IMR-90 (cell line): ENCODE measurements at regions not wholly inside any gene's neighbourhood (a gene's known extent, or its start where the extent isn't known, plus 50 kb on each side); places are given as distances from the start of the nearest gene placed in this dataset.

Experiments
- ATAC-seq: fragments of 200-7000 bp; cut with Tn5 transposase; 2 replicates; pipeline ENCODE4 v1.9.1; 2020; ENCODE audit warnings: low read depth, mild to moderate bottlenecking, moderate library complexity
- BruUV-seq: library from RNA; stranded (reverse); fragments of 400-500 nt; replicated peaks from 2 replicates; lab custom pipeline; 2021; lab: Mats Ljungman, UMichigan
- CTCF ChIA-PET: fragments of 300-600 bp; formaldehyde crosslinking; extraction: SDS; loops from one replicate; lab custom pipeline; 2021; ENCODE audit warnings: antibody characterized with exemption; lab: Yijun Ruan, JAX
- POLR2A ChIA-PET: fragments of 300-600 bp; sonication (Branson Sonifier 250); formaldehyde crosslinking; loops from one replicate; lab custom pipeline; 2022; ENCODE audit warnings: antibody characterized with exemption; ENCODE audit not compliant: unreplicated experiment; lab: Charles Lee
- DNase-seq: peaks from one replicate; pipeline ENCODE4 v3.0.0; 2013
- H2AFZ ChIP-seq: replicated peaks from 2 replicates; pipeline ENCODE3; 2013; ENCODE audit warnings: low read length, mild to moderate bottlenecking; ENCODE audit not compliant: poor library complexity
- H2AK5ac ChIP-seq: 2 replicates; pipeline ENCODE4 v1.6.1; 2013; ENCODE audit warnings: low read depth, low read length, inconsistent platforms
- H2AK9ac ChIP-seq: replicated peaks from 2 replicates; pipeline ENCODE3; 2013; ENCODE audit warnings: mild to moderate bottlenecking, low read depth, low read length, moderate library complexity; ENCODE audit not compliant: poor library complexity
- H2BK120ac ChIP-seq: 2 replicates; pipeline ENCODE4 v1.6.1; 2013; ENCODE audit warnings: low read depth, low read length, inconsistent platforms
- H2BK15ac ChIP-seq: 3 replicates; pipeline ENCODE4 v1.6.1; 2013; ENCODE audit warnings: low read depth, low read length, inconsistent platforms
- H2BK20ac ChIP-seq: 2 replicates; pipeline ENCODE4 v1.6.1; 2013; ENCODE audit warnings: low read depth, mild to moderate bottlenecking, inconsistent platforms, low read length, moderate library complexity
- H2BK5ac ChIP-seq: 2 replicates; pipeline ENCODE4 v1.6.1; 2013; ENCODE audit warnings: mild to moderate bottlenecking, low read depth, low read length, inconsistent platforms; ENCODE audit not compliant: poor library complexity, severe bottlenecking
- H3K14ac ChIP-seq: replicated peaks from 2 replicates; pipeline ENCODE4 v1.6.1; 2013; ENCODE audit warnings: low read depth, low read length, inconsistent platforms
- H3K18ac ChIP-seq: 2 replicates; pipeline ENCODE4 v1.6.1; 2013; ENCODE audit warnings: low read depth, low read length, control low read depth
- H3K23ac ChIP-seq: 2 replicates; pipeline ENCODE4 v1.6.1; 2013; ENCODE audit warnings: low read depth, low read length, inconsistent platforms
- H3K27ac ChIP-seq: 2 replicates; pipeline ENCODE4 v1.5.1; 2013; ENCODE audit warnings: mild to moderate bottlenecking, control low read depth, low read length; ENCODE audit not compliant: insufficient read depth
- H3K27me3 ChIP-seq: 2 replicates; pipeline ENCODE4 v1.6.1; 2013; ENCODE audit warnings: low read length; ENCODE audit not compliant: control insufficient read depth, insufficient read depth
- H3K36me3 ChIP-seq: 2 replicates; pipeline ENCODE4 v1.6.1; 2013; ENCODE audit warnings: low read length, mixed read lengths; ENCODE audit not compliant: control insufficient read depth, insufficient read depth
- H3K4ac ChIP-seq: 2 replicates; pipeline ENCODE4 v1.6.1; 2013; ENCODE audit warnings: low read depth, low read length, inconsistent platforms
- H3K4me1 ChIP-seq: 2 replicates; pipeline ENCODE4 v1.6.1; 2013; ENCODE audit warnings: low read length, mixed read lengths; ENCODE audit not compliant: control insufficient read depth, insufficient read depth
- H3K4me2 ChIP-seq: 2 replicates; pipeline ENCODE4 v1.6.1; 2013; ENCODE audit warnings: low read depth, mild to moderate bottlenecking, control low read depth, low read length, moderate library complexity
- H3K4me3 ChIP-seq: 2 replicates; pipeline ENCODE4 v1.5.1; 2013; ENCODE audit warnings: low read depth, mild to moderate bottlenecking, control low read depth, low read length, moderate library complexity; ENCODE audit not compliant: insufficient read depth
- H3K56ac ChIP-seq: 2 replicates; pipeline ENCODE4 v1.6.1; 2013; ENCODE audit warnings: low read length, inconsistent platforms; ENCODE audit not compliant: insufficient read depth; ENCODE audit errors: extremely low read depth
- H3K79me1 ChIP-seq, 2 experiments: 2 replicates each; pipeline ENCODE4 v1.6.1; 2013; ENCODE audit warnings: low read length in 2 of 2, inconsistent platforms in 1 of 2, low read depth in 1 of 2
- H3K9ac ChIP-seq: 2 replicates; pipeline ENCODE4 v1.6.1; 2013; ENCODE audit warnings: low read depth, low read length, control low read depth
- H3K9me1 ChIP-seq: 2 replicates; pipeline ENCODE4 v1.6.1; 2013; ENCODE audit warnings: low read length, inconsistent platforms; ENCODE audit not compliant: insufficient read depth
- H3K9me3 ChIP-seq: 2 replicates; pipeline ENCODE4 v1.6.1; 2013; ENCODE audit warnings: low read length; ENCODE audit not compliant: control insufficient read depth, insufficient read depth
- H4K20me1 ChIP-seq: 2 replicates; pipeline ENCODE4 v1.6.1; 2013; ENCODE audit warnings: low read length, inconsistent platforms; ENCODE audit not compliant: insufficient read depth
- H4K5ac ChIP-seq: 2 replicates; pipeline ENCODE4 v1.6.1; 2013; ENCODE audit warnings: mild to moderate bottlenecking, low read depth, low read length, control low read depth
- H4K8ac ChIP-seq, 2 experiments: 2 replicates each; pipeline ENCODE4 v1.6.1; 2013; ENCODE audit warnings: low read depth in 2 of 2, low read length in 2 of 2, control low read depth in 1 of 2, inconsistent platforms in 1 of 2
- H4K91ac ChIP-seq: 2 replicates; pipeline ENCODE4 v1.6.1; 2013; ENCODE audit warnings: low read depth, low read length, inconsistent platforms; ENCODE audit not compliant: insufficient read depth
- CEBPB ChIP-seq: IDR thresholded peaks from 2 replicates; pipeline ENCODE4 v1.6.1; 2012; ENCODE audit warnings: low read depth, low read length, improper control_type of control experiment
- CHD1 ChIP-seq: IDR thresholded peaks from 2 replicates; pipeline ENCODE4 v1.6.1; 2012; ENCODE audit warnings: low read depth, low read length, improper control_type of control experiment
- CTCF ChIP-seq: conservative IDR thresholded peaks from 2 replicates; pipeline ENCODE4 v1.5.1; 2012; ENCODE audit warnings: mild to moderate bottlenecking, low read depth, low read length, improper control_type of control experiment
- ELK1 ChIP-seq: fragments of 150-350 bp; IDR thresholded peaks from 2 replicates; pipeline ENCODE4 v1.6.1; 2016; ENCODE audit warnings: low read depth, mild to moderate bottlenecking, low read length, moderate library complexity, borderline replicate concordance
- MXI1 ChIP-seq: IDR thresholded peaks from 2 replicates; pipeline ENCODE4 v1.6.1; 2012; ENCODE audit warnings: low read depth, mild to moderate bottlenecking, low read length, moderate library complexity, borderline replicate concordance
- NFE2L2 ChIP-seq: fragments of 150-350 bp; IDR thresholded peaks from 2 replicates; pipeline ENCODE4 v1.6.1; 2016; ENCODE audit warnings: low read depth, mild to moderate bottlenecking, low read length
- POLR2A ChIP-seq: IDR thresholded peaks from 2 replicates; pipeline ENCODE4 v1.6.1; 2012; ENCODE audit warnings: mild to moderate bottlenecking, low read depth, low read length
- RAD21 ChIP-seq: IDR thresholded peaks from 2 replicates; pipeline ENCODE4 v1.6.1; 2012; ENCODE audit warnings: low read length, improper control_type of control experiment
- RCOR1 ChIP-seq: IDR thresholded peaks from 2 replicates; pipeline ENCODE4 v1.6.1; 2012; ENCODE audit warnings: mild to moderate bottlenecking, low read length, improper control_type of control experiment; ENCODE audit not compliant: insufficient replicate concordance
- SMC3 ChIP-seq: fragments of 150-350 bp; IDR thresholded peaks from 2 replicates; pipeline ENCODE4 v1.6.1; 2016; ENCODE audit warnings: low read depth, mild to moderate bottlenecking, antibody characterized with exemption, low read length, moderate library complexity
- USF2 ChIP-seq: fragments of 150-350 bp; IDR thresholded peaks from 2 replicates; pipeline ENCODE4 v1.6.1; 2017; ENCODE audit warnings: mild to moderate bottlenecking, antibody characterized with exemption, low read length, low read depth
- WGBS, 2 experiments: methylation state at CpG; one replicate each; pipeline versions ENCODE4 v1.1.5 to v1.1.7; 2013; ENCODE audit warnings: missing lambda C conversion rate in 2 of 2; ENCODE audit not compliant: insufficient read length in 1 of 2; ENCODE audit errors: extremely low coverage in 2 of 2; 5-methylcytosine and 5-hydroxymethylcytosine counted together
- dilution Hi-C: fragments of 300-500 bp; cut with HindIII; formaldehyde crosslinking; loops from one replicate; pipeline ENCODE4 v1.14.3; 2018; ENCODE audit warnings: low sequenced_read_pairs; ENCODE audit not compliant: unreplicated experiment
- in situ Hi-C: fragments of 300-500 bp; cut with MboI; formaldehyde crosslinking; loops from 3 replicates; pipeline ENCODE4 v1.14.3; 2019; ENCODE audit warnings: low sequenced_read_pairs, inconsistent platforms, mixed read lengths
- intact Hi-C: fragments of 100-400 bp; cut with micrococcal nuclease; formaldehyde crosslinking; loops from 2 replicates; pipeline ENCODE4 v1.10.0; 2022

GRCh38 chr7:86926732-86927131, 132.7 kb downstream of the ELAPOR2 start:
- H4K5ac ChIP-seq = no peak overlapping the region
- H3K36me3 ChIP-seq = no peaks in the 10 kb centered on the region
- no peak overlapping the region for H3K14ac ChIP-seq
- TF ChIP-seq RCOR1 (no peak), POLR2A (no peak), ELK1 (no peak), SMC3 (peak; percentile 51; the same call in 1 of the 2 replicates), CHD1 (no peak), MXI1 (no peak), NFE2L2 (no peak), RAD21 (peak; percentile 59), CEBPB (no peak), USF2 (no peak), CTCF (peak; percentile 62)
- no peak overlapping the region for H2BK5ac ChIP-seq
- no peak overlapping the region for H3K4me2 ChIP-seq
- ATAC-seq (peak; percentile 69; the same call in 1 of the 2 replicates), DNase-seq (peak; percentile 41)
- dilution Hi-C loops (loop anchor here (25.0 kb wide), 1 partner anchor 211 kb away; no protein-coding TSS in a partner anchor), intact Hi-C loops (loop anchor here (1.0 kb wide), 1 partner anchor 311 kb away; no protein-coding TSS in a partner anchor), in situ Hi-C loops (loop anchor here (25.0 kb wide), 1 partner anchor 486 kb away; no protein-coding TSS in a partner anchor)
- POLR2A ChIA-PET = no interaction called here
- H3K18ac ChIP-seq = no peak overlapping the region
- H3K4ac ChIP-seq = no peak overlapping the region
- no peak overlapping the region for H2BK20ac ChIP-seq
- H3K4me1 ChIP-seq = no peaks in the 10 kb centered on the region
- no peaks in the 10 kb centered on the region for H3K9me3 ChIP-seq
- H3K23ac ChIP-seq = no peak overlapping the region
- no peak overlapping the region for H4K91ac ChIP-seq
- BruUV-seq = no TSS peak
- H2AK5ac ChIP-seq = no peak overlapping the region
- no peak overlapping the region for H2AK9ac ChIP-seq
- CTCF ChIA-PET = interaction anchor here (0.6 to 1.1 kb wide), 5 partner anchors 11 to 984 kb away, joined by 3 to 6 read pairs (median 5); no protein-coding TSS in a partner anchor
- no peak overlapping the region for H2AFZ ChIP-seq
- H3K56ac ChIP-seq = no peak overlapping the region
- no peak overlapping the region for H3K4me3 ChIP-seq
- no peaks in the 10 kb centered on the region for H3K79me1 ChIP-seq
- H4K8ac ChIP-seq = no peak overlapping the region
- no peak overlapping the region for H3K9ac ChIP-seq
- H3K27ac ChIP-seq = no peak overlapping the region
- no peak overlapping the region for H2BK15ac ChIP-seq
- no peaks in the 10 kb centered on the region for H3K9me1 ChIP-seq
- H4K20me1 ChIP-seq = no peaks in the 10 kb centered on the region
- no peak overlapping the region for H2BK120ac ChIP-seq
- no peaks in the 10 kb centered on the region for H3K27me3 ChIP-seq
- WGBS, 2 experiments = no CpG with 5 or more reads among the region's 2 CpGs
